ENCODE measurements at regions not wholly inside any gene's neighbourhood (a gene's known extent, or its start where the extent isn't known, plus 50 kb on each side); places are given as distances from the start of the nearest gene placed in this dataset.

DNA sequence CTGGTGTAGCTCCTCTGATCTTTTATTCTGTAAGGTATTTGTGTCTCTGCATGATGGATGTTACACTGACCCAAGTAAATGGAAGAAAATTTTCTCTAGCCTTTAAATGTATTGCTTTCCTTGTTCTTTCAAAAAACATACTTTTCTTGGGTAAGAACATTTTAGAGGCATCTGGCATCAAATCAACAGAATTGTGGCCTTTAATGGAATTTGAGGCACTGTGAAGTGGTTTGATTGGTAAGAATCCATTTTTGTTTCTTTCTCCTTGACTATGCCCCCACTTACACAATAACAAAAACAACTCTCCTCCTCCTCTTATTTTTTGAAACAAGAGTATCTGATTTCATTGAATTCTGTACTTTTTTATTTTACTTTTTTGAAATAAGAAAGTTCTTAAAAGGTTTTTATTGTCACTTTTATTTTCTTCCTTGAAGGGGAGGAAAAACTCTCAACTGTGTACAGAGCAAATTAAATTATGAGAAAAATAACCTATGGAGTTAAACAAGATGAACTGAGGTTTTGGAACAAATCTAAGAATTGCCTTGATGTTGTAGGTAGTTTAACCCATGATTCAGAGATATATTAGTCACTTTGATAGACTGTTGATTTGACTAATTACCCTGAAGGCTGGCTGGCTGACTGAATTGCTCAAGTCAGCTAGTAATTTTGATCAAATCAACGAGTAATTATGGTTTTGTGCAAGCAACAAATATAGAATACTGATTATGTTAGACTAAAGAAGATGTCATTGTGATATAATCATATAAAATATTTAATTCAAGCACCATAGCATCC is 146.4 kb downstream of the FHIP1A start:
- Histone ChIP-seq H3F3A (ENCODE audit: control insufficient read depth, insufficient read depth) (no peaks in the 10 kb centered on the region), H3K9me2 (replicated peaks; ENCODE audit: control insufficient read depth, low read length) (no peaks in the 10 kb centered on the region), H3K36me3 (ENCODE audit: control insufficient read depth, low read length) (no peaks in the 10 kb centered on the region), H3K4me1 (ENCODE audit: control insufficient read depth, low read length) (no peaks in the 10 kb centered on the region), H3K4me2 (ENCODE audit: low read length) (no peak overlapping the region), H3K27me3 (ENCODE audit: control insufficient read depth, low read length) (no peaks in the 10 kb centered on the region), H4K20me1 (ENCODE audit: control insufficient read depth, insufficient read depth, low read depth, low read length) (no peaks in the 10 kb centered on the region), H3K4me3 (ENCODE audit: low read length) (no peak overlapping the region), H3K79me2 (ENCODE audit: control insufficient read depth, low read length) (no peaks in the 10 kb centered on the region), H3K27ac (ENCODE audit: low read depth, low read length) (no peak overlapping the region), H3K9me3 (ENCODE audit: control insufficient read depth, insufficient read depth, low read length) (no peaks in the 10 kb centered on the region)
- no peak for TF ChIP-seq EZH2phosphoT487 (IDR thresholded peaks at IDR 0.05; ENCODE audit: borderline replicate concordance, low read length)
- TF ChIP-seq, protein P1, sequence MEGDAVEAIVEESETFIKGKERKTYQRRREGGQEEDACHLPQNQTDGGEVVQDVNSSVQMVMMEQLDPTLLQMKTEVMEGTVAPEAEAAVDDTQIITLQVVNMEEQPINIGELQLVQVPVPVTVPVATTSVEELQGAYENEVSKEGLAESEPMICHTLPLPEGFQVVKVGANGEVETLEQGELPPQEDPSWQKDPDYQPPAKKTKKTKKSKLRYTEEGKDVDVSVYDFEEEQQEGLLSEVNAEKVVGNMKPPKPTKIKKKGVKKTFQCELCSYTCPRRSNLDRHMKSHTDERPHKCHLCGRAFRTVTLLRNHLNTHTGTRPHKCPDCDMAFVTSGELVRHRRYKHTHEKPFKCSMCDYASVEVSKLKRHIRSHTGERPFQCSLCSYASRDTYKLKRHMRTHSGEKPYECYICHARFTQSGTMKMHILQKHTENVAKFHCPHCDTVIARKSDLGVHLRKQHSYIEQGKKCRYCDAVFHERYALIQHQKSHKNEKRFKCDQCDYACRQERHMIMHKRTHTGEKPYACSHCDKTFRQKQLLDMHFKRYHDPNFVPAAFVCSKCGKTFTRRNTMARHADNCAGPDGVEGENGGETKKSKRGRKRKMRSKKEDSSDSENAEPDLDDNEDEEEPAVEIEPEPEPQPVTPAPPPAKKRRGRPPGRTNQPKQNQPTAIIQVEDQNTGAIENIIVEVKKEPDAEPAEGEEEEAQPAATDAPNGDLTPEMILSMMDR (IDR thresholded peaks at IDR 0.05; ENCODE audit: low read depth, low read length, poor library complexity, severe bottlenecking) = no peak

DNA sequence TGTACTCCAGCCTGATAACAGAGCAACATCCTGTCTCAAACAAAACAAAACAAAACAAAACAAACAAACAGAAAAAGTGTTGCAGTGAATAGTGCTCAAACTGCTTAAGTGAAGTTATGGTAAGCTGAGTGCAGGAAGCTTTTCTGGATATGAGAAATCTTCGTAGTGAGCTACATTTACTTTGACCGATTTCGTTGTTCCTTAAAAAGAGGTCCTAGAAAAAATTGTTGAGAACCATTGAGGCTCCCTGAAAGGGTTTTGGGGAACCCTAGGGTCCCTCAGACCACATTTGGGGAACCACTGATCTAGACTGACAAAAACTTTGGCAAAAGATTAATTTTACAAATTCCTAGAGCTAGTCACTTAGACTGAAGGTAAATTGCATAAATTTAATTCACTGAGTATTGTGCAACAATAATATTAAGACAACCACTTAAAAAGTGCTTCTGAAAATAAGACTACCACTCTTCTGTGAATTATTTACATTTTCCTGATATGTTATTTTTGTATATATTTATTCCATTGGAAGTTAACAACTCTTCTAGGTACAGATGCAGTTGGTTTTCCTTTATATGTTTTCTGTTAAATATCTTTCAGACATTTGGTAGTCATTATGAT is 149.6 kb downstream of the FHIP1A start:
- Histone ChIP-seq H3K27me3 (ENCODE audit: control insufficient read depth, low read length) (no peaks in the 10 kb centered on the region), H3F3A (ENCODE audit: control insufficient read depth, insufficient read depth) (no peaks in the 10 kb centered on the region), H3K27ac (ENCODE audit: low read depth, low read length) (no peak overlapping the region), H4K20me1 (ENCODE audit: control insufficient read depth, insufficient read depth, low read depth, low read length) (no peaks in the 10 kb centered on the region), H3K9me2 (replicated peaks; ENCODE audit: control insufficient read depth, low read length) (no peaks in the 10 kb centered on the region), H3K4me1 (ENCODE audit: control insufficient read depth, low read length) (no peaks in the 10 kb centered on the region), H3K9me3 (ENCODE audit: control insufficient read depth, insufficient read depth, low read length) (no peaks in the 10 kb centered on the region), H3K36me3 (ENCODE audit: control insufficient read depth, low read length) (no peaks in the 10 kb centered on the region), H3K4me3 (ENCODE audit: low read length) (no peak overlapping the region), H3K79me2 (ENCODE audit: control insufficient read depth, low read length) (no peaks in the 10 kb centered on the region), H3K4me2 (ENCODE audit: low read length) (no peak overlapping the region)
- TF ChIP-seq, protein P1 (IDR thresholded peaks at IDR 0.05; ENCODE audit: low read depth, low read length, poor library complexity, severe bottlenecking) = no peak
- TF ChIP-seq EZH2phosphoT487 (IDR thresholded peaks at IDR 0.05; ENCODE audit: borderline replicate concordance, low read length) = no peak

GRCh38 chr4:151559595-151559994 is 150.6 kb downstream of the FHIP1A start:
- H3F3A ChIP-seq (ENCODE audit: control insufficient read depth, insufficient read depth) = no peaks in the 10 kb centered on the region
- H3K9me2 ChIP-seq (replicated peaks; ENCODE audit: control insufficient read depth, low read length) = no peaks in the 10 kb centered on the region
- H3K9me3 ChIP-seq (ENCODE audit: control insufficient read depth, insufficient read depth, low read length) = no peaks in the 10 kb centered on the region
- no peak overlapping the region for H3K4me3 ChIP-seq (ENCODE audit: low read length)
- no peak overlapping the region for H3K27ac ChIP-seq (ENCODE audit: low read depth, low read length)
- H4K20me1 ChIP-seq (ENCODE audit: control insufficient read depth, insufficient read depth, low read depth, low read length) = no peaks in the 10 kb centered on the region
- H3K27me3 ChIP-seq (ENCODE audit: control insufficient read depth, low read length) = no peaks in the 10 kb centered on the region
- H3K4me1 ChIP-seq (ENCODE audit: control insufficient read depth, low read length) = no peaks in the 10 kb centered on the region
- no peaks in the 10 kb centered on the region for H3K36me3 ChIP-seq (ENCODE audit: control insufficient read depth, low read length)
- H3K79me2 ChIP-seq (ENCODE audit: control insufficient read depth, low read length) = no peaks in the 10 kb centered on the region
- no peak overlapping the region for H3K4me2 ChIP-seq (ENCODE audit: low read length)
- TF ChIP-seq EZH2phosphoT487 (IDR thresholded peaks at IDR 0.05; ENCODE audit: borderline replicate concordance, low read length) = no peak
- TF ChIP-seq, protein P1 (IDR thresholded peaks at IDR 0.05; ENCODE audit: low read depth, low read length, poor library complexity, severe bottlenecking) = no peak
